H4 (cell line): ENCODE measurements at regions not wholly inside any gene's neighbourhood (a gene's known extent, or its start where the extent isn't known, plus 50 kb on each side); places are given as distances from the start of the nearest gene placed in this dataset.
"Not testable (repeated sequence)": the region's sequence is repeated elsewhere in the genome, so short reads cannot be mapped to it uniquely, and the experiment has no call there.

Experiments
- DNase-seq: peaks from one replicate; pipeline ENCODE4 v3.0.0-alpha.2; 2015; ENCODE audit warnings: low spot score

DNA sequence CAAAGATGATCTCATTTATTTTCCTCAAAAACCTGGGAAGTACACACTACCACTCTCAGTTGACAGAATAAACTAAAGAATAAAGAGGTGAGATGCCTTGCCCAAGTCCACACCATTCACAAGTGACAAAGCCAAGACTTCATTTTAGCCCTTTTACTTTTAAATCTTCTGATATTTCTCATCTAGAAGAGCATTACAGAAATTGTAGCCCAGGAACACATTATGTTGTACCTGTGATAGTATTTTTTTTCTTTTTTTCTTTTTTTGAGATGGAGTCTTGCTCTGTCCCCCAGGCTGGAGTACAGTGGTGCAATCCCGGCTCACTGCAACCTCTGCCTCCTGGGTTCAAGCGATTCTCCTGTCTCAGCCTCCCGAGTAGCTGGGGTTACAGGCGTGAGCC is 268.6 kb downstream of the FGFR2 start:
- DNase-seq = not testable (repeated sequence)

DNA sequence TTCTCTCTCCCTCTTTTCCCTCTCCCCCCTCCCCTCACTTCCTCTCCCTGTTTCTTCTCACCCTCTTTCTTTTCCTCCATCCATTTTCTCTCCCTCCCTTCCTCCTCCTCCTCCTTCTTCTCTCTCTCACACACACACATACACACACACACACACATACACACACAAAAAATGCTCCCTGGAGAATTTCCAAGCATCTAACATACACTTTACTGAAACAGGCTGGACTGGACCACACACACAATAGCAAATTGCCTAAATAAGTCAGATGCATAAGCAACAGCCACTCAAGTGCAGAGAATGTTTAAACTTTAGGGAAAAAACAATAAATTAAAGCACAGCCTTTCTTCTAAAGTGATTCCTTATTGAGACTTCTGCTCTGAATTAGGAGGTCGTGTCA is 267.7 kb downstream of the FGFR2 start:
- DNase-seq = no peak

DNA sequence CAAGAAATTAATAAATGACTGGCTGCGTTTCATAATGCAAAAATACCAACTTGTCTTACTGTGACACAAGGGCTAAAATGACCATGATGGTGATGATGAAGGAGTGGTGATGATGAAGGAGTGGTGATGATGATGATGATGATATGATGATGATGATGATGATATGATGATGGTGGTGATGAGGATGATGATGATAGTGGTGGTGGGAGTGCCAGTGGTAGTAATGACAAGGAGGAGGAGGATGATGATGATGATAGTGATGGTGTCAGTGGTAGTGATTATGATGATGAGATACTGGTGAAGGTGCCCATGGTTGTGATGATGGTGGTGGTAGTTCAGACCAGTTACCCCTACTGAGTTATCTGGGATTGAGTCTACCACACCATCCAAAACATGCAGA is 265.9 kb downstream of the FGFR2 start:
- no peak for DNase-seq

DNA sequence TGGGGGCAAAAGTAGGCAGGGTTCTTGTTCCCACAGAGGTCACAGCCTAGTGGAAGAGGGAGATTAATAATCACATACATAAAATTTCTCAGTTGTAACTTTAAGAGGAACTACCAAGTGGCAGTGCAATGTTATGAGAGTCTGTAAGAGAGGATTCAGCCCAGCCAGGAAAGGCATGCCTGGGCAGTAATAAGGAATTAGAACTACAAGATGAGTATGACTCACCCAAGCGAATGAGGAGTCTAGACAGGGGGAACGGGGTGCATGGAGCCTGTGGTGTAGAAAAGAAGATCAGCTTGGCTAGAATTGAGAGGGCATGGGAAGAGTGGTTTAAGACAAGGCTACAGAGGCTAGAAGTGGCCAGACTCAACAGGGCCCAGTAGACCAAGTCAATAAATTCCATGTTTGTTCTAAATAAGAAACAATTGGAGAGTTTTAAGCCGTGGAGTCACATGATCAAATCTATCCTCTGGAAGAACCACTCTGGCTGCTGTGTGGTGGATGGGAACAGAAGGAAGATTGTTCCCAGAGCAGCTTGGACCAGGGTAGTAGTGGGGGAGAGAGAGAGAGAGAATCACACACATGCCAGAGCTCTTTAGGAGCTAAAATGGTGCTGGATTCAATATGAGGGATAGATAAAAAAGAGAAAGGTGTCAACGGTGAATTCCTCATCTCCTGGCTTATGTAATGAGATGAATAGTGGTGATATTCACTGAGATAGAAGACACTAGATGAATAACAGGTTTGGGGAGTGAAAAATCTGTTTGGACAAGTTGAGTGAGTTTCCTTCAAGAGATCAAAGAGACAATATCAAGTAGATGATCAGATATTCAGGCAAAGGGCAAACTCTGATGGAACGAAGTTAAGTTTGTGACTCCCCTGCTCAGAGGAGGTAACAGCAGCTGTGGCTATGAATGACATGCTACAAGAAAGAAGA is 265.1 kb downstream of the FGFR2 start:
- DNase-seq = no peak

DNA sequence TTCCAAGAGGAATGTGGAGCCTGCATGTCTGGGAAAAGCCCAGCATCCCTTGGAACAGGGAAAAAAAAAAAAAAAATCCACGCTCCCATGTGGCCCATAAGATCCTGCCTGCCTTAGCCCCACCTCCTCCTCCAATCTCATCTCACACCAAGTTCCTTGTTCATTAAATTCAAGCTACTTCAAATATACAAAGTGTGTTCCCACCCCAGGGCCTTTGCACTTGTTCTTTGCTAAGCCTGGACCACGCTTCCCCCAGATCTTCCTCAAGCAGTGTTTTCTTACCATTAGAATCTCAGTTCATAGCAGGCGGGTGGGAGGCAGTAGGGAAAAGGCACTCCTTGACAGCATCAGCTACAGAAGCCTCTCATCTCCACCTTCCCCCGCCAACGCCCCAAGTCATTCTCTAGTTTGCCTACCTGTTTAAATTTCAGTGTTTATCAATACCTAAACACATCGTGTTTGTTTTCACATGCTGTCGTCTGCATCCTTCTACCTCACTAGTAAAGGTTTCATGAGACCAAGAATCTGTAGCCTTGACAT is 262.8 kb downstream of the FGFR2 start:
- no peak for DNase-seq

DNA sequence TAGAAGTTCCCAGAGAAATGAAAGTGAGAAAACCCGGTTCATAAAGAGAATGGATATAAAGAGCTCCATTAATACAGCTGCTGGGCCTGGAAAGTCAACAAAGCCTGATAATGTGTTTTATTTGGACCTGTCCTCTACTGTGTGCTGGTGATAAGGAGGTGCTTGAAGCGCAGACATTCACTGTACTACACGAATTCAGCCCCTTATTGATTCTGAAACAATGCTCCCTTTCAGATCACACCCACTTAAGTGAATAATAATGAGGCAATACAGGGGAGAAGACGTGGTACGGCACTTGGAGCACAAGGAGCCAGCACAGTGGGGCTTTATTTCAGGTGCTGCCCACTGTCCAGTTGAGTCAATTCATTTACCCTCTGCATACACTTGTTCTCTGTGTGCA is 260.8 kb downstream of the FGFR2 start:
- no peak for DNase-seq

DNA sequence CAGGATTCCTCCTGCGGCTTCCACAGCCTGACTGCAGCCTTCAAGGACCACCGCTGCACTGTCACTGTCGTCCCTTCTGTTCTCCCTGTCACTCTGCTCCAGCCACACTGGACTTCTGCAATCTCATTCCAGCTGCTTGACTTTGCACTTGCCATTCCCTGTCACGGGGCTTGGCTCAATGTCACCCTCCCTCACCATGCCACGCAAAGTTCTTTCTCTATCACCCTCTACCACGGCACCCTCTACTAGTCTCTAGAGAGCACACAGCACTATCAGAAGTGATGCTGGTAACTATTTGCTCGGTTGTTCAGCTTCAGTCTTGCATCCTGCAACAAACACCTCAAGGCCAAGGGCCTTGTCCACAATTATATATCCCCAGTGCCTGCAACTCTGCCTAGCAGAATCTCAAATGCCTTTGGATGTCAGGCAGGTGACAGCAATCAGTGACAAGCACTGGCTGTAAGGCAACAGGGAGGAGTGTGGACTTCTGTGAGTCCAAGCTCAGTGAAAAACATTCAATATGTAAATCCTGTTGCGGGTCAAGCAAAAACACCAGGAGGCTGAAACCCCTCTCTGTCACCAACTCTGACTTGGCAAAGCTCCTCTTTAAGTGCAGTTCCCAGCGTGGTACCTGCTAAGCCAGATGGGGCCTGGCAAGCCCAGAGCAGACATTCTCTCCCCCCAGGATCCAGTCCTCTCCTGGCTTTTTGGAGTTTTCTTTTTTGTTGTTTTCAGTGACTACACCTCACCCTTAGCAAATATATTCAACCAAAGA is 259.9 kb downstream of the FGFR2 start:
- no peak for DNase-seq

DNA sequence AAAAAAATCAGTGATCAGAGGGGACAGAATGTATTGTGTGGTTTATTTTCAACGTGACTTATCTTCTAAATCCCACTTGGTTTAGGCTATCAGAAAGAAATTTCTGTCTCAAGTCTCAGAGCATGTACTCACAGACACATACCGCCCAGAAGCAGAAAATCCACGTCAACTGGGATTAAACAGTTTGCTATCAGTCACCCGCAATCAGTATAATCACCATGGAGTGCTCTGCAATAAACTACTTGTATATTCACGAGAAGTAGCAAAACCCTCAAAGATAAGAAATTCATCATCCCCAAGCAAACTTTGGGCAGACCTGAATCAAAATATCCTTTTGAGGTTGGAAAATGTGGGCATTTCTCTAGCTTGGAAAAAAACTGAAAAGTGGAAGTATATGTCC is 259.1 kb downstream of the FGFR2 start:
- DNase-seq = no peak

DNA sequence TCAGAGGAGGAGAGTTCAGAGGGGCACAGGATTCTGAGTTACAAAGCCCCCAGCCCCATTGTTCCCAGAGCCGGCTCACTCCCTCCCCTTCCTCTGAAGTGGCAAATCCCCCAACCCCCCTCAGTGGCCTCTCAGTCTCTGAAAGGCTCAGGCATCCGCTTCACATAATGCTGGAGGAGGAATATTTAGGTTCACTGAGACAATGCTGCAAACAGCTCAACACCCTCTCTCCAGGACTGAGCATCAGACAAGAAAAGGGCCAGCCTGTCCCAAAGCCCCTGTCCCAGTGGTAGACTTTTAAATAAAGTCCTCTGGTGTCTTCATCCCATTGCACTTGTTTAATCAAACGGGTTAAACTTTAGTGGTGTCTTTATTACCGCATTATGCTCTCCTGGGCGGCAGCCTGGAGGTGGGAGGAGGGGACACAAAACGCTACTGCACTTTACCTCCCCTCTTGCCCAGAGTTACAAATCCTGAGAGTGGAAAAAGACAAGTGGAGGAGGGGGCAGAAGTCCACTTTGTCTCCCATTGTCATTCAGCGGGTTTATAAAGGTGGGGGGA is 257.9 kb downstream of the FGFR2 start:
- no peak for DNase-seq

DNA sequence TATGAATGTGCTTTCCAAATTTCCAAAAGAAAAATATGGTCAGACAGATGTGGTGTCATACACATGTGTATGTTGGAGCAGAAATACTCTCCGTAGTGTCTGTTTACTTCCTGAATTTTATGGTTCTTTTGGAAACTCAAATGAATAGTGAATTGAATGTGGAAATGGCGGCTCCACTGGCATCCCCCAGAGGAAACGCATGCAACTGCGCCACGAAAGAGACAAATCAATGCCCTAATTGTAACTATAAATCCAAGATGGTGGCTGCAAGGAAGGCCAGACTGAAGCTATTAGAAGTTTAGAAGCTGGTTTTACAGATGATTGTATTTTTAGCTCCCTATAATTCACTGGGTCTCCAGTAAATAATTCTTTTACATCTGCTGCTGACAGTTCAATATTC is 246.7 kb downstream of the FGFR2 start:
- DNase-seq = no peak

DNA sequence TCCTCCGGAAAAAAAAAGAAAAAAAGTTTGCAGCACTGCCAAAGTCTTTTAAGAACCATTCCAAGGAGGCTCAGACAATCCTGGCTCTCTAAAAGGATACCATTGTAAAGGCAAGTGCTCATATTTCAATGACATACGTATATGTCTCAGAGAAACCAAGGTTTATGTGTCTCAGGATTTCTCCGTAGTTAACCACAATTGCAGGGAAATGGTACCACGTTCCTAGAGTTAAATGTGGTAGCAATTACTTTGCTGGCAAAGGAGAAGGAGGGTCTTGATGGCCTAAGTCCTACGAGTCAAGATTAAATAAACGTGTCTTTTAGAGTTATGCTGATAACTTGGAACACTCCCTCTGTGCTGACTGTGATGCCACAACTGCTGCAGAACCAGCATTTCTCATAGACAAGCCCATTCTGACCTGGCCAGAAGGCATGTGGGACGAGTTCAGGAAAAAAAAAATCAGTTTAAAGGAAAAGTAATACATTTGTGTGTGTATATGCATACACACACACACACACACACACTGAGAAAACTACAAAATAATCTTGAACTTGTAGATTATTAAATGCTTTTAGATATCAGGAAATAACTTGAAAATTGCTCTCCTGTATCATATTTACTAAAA is 245.9 kb downstream of the FGFR2 start:
- peak; percentile 85 for DNase-seq

DNA sequence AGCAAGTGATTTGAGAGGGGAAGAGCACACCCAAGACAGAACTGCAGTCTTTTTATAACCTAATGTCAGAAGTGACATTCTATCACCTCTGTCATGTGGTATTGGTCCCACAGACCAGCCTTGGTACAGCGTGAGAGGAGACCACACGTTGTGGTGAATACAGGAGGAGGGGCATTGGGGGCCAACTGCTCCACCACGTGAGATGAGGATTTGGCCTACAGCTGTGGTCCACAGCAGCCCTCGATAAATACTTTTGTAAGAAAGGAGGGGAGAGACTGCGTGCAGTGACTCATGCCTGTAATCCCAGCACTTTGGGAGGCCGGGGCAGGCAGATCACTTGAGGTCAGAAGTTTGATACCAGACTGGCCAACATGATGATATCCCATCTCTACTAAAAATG is 243.1 kb downstream of the FGFR2 start:
- DNase-seq = peak; percentile 15

DNA sequence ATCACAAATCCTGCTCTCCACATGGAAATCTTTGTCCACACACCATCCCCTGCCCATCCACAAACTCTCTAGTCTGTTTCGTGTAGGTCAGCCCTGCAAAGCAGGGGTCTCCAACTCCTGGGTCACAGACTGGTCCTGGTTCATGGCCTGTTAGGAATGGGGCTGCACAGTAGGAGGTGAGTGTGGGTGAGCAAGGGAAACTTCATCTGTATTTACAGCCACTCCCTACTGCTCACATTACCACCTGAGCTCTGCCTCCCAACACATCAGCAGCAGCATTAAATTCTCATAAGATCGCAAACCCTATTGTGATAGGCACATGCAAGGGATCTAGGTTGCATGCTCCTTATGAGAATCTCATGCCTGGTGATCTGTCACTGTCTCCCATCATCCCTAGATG is 242.1 kb downstream of the FGFR2 start:
- no peak for DNase-seq

DNA sequence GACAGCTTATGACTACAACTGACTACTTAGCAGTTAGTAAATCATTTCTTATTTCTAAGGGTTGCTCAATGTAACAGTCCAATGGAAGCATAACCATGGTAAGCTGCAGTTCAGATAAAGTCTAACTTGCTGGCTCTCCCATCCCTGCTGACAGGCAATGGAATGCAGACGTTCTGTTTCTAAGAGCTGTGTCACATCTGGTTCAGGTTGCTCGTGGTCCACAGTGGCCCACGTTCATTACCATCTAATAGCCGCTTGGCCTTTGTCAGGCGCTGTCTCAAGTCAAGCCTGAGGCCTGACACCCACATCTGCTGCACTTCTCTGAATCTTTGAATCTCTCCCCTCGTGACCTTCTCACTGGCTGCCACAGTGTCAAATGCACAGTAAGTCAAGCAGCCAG is 240.8 kb downstream of the FGFR2 start:
- no peak for DNase-seq

DNA sequence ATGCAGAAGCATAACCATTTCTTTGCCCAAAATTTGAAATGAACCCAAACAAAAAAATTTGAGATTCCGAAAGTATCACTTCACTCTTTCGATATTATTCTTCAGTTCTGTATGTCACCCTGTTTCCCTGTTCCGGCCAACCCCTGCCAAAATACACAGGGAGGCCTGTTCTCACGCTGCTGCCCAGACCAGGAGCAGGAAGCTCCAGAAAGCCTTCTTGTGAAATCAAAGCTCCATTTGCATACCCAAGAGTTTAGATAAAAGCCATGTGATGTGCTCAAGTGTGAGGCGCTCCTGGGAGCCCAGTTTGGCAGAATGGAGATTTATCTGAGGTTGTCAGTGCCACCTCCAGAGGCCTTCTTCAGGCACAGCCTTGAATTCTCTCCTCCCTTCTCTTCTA is 236.2 kb downstream of the FGFR2 start:
- DNase-seq = no peak

DNA sequence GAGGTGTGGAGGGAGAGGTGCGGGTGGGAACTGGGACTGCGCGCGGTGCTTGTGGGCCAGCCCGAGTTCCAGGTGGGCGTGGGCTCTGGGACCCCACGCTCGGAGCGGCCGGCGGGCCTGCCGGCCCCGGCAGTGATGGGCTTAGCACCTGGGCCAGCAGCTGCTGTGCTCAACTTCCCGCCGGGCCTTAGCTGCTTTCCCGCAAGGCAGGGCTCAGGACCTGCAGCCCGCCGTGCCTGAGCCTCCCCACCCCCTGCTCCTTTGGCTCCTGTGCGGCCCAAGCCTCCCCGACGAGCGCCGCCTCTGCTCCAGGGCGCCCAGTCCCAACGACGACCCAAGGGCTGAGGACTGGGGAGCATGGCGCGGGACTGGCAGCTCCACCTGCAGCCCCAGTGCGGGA is 232.7 kb downstream of the FGFR2 start:
- no peak for DNase-seq

DNA sequence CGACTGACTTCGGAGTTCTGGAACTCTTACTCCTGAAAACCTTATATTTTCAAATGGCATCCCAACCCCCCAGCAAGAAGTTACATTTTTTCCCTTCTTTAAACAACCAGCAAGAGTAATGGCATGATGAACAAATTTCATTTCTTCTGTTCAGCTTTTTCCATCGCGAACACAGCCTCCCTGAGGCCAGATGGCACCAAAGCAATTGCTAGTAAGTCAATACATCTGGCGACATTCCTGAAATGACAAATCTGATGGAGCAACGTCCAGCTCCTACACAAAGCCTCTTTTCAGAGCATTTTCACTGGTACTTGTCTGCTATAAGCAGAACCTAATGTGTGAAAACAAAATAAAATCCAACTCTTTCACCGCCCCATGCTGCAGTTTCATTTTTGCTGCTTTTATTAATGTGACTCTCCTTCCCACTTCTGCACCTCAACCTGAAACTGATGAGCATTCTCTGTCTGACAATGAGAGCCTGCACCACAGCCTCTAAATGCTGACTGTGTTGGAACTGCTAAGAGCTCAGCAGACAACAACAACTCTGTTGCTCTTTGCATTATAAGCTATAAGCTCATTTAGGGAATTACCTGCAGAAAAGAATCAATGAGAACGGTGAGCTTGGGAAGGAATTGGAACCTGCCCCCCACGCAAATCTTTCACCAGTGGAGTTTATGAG is 229.8 kb downstream of the FGFR2 start:
- DNase-seq = no peak

DNA sequence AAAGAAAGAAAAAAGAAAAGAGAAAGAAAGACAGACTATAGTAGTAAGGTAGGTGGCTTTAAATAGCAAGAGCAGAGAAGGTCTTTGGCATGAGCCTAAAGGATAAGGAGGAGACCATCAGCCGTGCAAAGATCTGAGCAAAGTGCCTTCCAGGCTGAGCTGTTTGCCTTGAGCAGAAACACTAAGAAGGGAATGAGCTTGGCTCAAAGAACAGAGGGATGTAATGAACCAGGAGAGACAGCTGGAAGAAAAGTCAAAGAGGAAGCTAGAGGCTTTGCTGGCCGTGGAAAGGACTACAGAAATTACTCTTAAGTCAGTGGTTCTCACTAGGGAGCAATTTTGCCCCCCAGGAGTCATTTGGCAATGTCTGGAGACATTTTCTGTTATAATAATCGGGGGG is 228.6 kb downstream of the FGFR2 start:
- DNase-seq = no peak

DNA sequence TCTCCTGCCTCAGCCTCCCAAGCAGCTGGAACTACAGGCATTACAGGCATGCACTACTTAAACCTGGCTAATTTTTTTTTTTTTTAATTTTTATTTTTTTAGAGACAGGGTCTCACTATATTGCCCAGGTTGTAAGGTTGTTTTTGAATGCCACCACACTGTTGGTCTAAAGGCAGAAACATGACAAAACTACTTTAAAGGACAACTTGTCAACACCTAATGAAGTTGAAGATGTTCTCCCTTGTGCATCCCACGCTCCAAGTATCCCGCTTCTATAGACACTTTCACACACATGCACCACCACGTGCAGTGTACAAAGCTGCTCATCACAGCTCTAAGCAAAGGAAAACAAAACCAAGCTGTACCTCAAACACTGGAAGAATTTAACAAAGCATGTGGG is 226.4 kb downstream of the FGFR2 start:
- no peak for DNase-seq

DNA sequence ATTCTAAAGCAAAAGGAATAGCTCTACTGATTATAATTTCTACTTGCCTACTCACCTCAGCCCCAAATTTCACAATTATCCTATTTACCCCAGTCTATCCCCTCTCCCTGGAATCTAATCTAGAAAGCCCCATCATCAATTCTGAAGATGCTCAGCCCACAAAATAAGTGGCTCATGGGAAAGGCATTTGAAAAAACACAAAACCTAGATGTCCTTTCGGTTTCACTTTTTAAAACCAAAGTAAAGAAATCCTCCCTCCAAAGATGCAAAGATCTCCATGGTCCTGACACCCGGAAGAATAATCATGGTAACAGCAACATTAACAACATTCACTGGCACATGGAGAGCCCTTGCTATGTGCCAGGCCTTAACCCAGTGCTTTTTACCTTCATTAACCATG is 224.8 kb downstream of the FGFR2 start:
- DNase-seq = no peak

DNA sequence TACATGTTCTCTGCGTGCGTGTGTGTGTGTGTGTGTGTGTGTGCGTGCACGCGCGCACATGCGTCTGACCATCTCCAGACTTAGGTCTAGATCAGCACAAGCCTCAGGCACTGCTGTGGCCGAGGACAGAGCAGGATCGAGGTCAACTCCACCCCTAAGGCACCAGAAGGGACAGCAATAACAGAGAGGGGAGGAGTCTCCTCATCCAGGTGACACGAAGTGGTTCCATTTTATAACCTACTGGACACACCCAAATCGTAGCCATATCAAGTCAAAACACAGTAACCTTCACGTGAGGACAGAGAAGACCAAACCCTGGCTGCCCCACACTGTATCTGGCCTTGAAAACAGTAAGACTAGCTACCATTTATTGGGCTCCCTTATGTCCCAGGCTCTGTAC is 224.1 kb downstream of the FGFR2 start:
- DNase-seq = no peak

DNA sequence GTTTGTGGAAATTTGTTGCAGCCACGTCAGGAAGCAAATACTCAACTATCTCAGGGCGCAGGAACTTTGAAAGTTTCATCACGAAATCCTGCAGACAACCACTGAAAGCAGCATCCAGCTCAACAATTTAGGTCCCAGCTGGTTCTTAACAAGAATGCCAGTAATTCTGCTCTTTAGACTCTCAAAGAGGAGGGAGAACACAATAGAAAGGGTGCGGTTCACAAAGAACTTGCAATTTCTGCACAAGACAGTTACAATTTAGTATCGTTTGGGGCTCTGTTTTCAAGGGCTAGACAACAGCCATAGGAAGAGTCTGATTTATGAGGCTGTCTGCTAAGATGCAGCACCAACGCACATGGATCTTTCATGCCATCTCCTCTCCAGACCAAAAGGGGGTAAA is 223.1 kb downstream of the FGFR2 start:
- no peak for DNase-seq
